C4-2B (cell line): ENCODE measurements at regions not wholly inside any gene's neighbourhood (a gene's known extent, or its start where the extent isn't known, plus 50 kb on each side); places are given as distances from the start of the nearest gene placed in this dataset.

Source experiments
- ZFX ChIP-seq: fragments of 450-650 bp; IDR thresholded peaks from 2 replicates; pipeline ENCODE4 v1.6.1; 2017
- TF ChIP-seq, protein P1 (sequence below): fragments of 450-650 bp; conservative IDR thresholded peaks from 2 replicates; pipeline ENCODE4 v1.5.1; 2017; ENCODE audit warnings: mild to moderate bottlenecking

DNA sequence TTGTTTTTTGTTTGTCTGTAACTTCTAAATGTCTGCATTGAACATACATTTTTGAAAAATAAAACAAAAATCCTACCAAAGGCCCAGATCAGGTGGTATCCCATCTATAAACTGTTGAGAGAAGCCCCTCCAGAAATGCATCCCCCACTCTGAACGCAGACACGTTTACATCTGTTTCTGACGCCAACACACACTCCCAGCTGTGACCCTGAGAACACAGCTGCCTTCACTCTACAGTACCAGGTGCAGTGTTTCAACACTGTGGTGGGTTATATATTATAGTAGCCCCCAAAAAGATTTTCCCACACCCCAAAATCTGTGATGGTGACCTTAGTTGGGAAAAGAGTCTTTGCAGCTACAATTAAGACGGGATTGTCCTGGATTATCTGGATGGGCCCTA, 199.1 kb upstream of the JARID2 start:
- TF ChIP-seq, protein P1, sequence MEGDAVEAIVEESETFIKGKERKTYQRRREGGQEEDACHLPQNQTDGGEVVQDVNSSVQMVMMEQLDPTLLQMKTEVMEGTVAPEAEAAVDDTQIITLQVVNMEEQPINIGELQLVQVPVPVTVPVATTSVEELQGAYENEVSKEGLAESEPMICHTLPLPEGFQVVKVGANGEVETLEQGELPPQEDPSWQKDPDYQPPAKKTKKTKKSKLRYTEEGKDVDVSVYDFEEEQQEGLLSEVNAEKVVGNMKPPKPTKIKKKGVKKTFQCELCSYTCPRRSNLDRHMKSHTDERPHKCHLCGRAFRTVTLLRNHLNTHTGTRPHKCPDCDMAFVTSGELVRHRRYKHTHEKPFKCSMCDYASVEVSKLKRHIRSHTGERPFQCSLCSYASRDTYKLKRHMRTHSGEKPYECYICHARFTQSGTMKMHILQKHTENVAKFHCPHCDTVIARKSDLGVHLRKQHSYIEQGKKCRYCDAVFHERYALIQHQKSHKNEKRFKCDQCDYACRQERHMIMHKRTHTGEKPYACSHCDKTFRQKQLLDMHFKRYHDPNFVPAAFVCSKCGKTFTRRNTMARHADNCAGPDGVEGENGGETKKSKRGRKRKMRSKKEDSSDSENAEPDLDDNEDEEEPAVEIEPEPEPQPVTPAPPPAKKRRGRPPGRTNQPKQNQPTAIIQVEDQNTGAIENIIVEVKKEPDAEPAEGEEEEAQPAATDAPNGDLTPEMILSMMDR: no peak
- no peak for TF ChIP-seq ZFX
